Smooth muscle cell of the brain vasculature (primary cell): ENCODE measurements at regions not wholly inside any gene's neighbourhood (a gene's known extent, or its start where the extent isn't known, plus 50 kb on each side); places are given as distances from the start of the nearest gene placed in this dataset.

Source experiments
- DNase-seq: peaks from one replicate; pipeline ENCODE4 v3.0.0-alpha.2; 2012; ENCODE audit warnings: low read depth, low spot score

DNA sequence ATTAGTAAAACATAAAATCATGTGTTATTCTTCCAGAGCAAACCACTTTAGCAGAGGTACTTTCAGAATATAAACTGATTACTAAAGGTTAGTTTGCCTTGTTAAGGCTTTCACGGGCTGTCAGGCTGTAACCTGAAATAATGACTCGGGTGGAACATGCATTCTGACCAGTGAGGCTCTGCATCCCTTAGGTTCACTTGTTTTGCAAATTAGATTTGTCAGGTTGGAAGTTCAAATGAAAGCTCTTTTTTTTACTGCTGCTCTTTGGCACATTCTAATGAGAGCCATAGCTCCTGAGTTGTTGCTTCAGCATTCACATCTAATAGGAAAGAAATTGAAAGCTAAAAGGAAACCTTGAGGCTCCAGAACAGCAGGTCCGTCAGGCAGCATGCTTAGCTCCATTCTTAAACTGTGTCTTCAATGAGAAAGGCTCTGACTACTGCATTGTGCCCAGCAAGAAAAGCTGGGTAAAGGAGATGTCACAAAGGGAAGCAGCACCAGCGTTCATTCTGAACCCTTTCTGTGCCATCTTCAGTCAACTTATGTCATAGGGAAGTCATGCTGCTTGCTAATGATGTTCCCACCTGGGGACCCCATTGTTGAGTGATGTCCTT is 445.5 kb upstream of the FBXO33 start:
- no peak for DNase-seq

DNA sequence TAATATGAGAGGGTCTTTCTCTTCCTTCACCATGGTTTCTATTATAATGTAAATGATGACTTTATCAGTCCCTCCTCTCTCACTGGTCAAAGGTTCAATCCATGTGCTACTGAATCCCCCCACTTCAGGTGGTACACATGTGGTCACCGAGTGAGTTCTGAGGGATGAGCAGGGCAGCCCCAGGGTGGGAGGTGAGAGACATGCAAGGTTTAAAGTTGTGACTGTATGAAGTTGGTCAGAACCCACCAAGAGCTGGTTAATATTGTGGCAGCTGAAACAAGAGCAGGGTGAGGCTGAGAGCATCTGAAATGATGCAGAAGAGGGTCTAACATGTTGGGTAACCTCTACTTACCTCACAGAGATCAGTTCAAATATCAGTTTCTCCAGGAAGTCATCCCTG is 444.7 kb upstream of the FBXO33 start:
- DNase-seq, result no peak

DNA sequence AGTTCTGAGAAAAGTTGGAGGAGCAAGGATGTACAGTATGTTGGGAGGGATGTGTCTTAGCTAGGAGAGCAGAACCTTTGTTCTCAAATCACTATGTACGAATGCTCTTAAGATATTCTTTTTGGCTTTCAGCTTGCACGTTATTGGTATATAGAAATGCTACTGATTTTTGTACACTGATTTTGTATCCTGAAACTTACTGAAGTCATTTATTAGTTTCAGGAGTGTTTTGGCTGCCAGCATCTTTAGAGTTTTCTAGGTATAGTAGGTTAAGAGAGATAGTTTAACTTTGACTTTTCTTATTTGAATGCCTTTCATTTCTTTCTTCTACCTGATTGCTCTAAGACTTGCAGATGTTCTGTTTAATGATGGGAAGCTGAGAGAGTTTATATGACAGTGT is 442.8 kb upstream of the FBXO33 start:
- no peak for DNase-seq

GRCh38 chr14:39873791-39874190 is 441.6 kb upstream of the FBXO33 start:
- DNase-seq, result no peak

- no peak for DNase-seq
Observed at GRCh38 chr14:39868949-39869348, 436.7 kb upstream of the FBXO33 start.

GRCh38 chr14:39868251-39868650 is 436.0 kb upstream of the FBXO33 start:
- DNase-seq, result no peak

- DNase-seq, result no peak
Observed at GRCh38 chr14:39863441-39863840, 431.2 kb upstream of the FBXO33 start.

GRCh38 chr14:39861696-39862095 is 429.5 kb upstream of the FBXO33 start:
- DNase-seq, result no peak

- DNase-seq, result no peak
Observed at GRCh38 chr14:39861229-39861600, 429.0 kb upstream of the FBXO33 start.

GRCh38 chr14:39860596-39861228 is 428.5 kb upstream of the FBXO33 start:
- DNase-seq, result no peak

GRCh38 chr14:39859314-39859713 is 427.1 kb upstream of the FBXO33 start:
- no peak for DNase-seq

DNA sequence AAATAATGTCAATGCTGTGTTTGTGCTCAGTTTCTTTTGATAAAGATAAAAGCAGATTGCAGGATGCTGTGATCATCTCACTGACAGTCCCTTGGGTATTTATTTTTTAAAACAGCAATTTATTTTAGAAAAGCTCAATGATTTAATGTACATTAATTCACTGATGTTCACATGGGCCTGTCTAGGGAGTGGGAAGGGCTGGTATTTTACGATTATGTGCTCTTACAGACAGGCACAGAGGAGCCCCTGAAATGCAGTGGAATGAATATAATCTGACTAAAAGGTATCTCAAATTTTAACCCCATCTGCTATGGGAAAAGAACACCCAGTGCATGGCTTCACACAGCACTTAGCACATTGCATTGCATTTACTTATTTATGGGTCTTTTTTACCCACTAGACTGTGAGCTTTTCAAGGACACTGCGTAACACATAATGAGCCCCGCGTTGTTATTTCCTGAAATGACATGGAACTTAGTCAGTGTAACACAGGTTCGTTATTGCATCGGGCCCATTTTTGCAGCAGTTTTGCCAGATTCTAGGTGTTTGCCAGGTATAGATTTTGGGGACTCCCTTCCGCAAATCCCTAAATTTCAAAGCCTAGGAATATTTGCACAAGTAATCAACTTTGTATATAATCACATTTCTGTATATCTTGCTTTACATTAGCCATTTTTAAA is 425.3 kb upstream of the FBXO33 start:
- no peak for DNase-seq

- no peak for DNase-seq
Observed at GRCh38 chr14:39853441-39853840, 421.2 kb upstream of the FBXO33 start.

DNA sequence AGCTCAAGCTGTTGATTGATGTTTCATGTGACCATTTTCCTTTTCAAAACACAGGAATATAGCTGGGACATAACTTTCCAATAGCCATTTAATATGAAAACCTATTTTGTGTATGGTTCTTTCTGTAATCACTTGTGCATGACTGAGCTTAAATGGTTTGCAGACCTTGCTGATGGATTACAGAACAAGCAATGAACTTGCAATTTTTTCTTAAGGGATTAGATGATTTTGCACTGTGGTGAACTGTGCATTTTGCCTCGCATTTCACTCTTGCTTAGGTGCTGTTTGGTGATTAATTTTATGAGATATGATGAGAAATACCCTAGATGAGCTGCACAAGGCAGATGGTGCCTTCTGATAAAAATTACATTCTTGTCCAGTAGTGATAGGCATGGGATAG is 419.0 kb upstream of the FBXO33 start:
- no peak for DNase-seq

DNA sequence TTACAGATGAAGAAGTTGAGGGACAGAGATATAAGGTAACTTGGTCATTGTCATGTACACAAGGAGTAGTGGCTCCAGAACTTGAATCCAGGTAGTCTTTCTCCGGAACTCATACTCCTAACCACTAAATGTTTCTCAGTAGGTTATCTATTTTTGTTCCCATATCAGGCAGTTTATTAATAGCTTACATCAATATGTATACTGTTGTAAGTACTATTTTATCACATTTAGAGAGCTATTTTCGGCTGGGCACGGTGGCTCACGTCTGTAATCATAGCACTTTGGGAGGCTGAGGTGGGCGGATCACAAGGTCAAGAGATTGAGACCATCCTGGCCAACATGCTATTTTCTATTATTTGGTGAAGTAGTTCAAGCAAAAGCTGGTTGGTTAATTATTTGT is 415.6 kb upstream of the FBXO33 start:
- no peak for DNase-seq

DNA sequence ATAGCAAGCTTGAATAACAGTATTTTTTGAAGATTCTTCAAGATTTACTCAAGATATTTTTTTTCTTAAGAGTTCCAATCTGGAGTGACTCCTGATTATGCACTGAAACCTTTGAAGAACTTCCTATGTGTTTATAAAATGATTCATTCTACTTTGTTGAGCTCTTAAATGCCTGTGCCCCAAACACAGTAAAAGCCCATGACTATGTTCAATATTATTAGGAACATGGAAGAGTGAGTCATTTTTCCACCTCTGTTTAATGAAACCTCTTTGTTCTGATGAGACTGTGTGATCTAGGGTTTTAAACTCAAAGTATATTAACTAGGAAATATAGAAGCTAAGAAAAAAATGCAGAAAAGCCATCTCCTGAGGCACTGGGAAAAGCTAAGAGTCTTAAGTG is 415.0 kb upstream of the FBXO33 start:
- DNase-seq, result no peak

DNA sequence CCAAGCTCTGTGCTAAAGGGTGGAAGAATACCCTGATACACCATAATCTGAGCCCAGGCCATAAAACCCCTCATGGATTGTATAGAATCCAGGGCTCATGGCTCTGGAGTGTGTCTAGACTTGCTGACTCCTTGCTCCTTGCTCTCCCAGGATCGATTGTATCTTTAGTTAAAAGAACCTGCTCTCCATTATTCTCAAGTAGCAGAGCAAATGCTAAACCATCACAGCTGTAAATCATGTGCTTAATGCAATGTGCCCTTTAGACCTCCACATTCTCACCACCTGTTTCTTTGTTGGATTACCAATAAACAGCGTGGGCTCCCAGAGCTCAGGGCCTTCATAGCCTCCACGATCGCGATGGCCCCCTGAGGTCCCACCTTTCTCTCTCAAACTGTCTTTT is 411.6 kb upstream of the FBXO33 start:
- DNase-seq, result no peak

DNA sequence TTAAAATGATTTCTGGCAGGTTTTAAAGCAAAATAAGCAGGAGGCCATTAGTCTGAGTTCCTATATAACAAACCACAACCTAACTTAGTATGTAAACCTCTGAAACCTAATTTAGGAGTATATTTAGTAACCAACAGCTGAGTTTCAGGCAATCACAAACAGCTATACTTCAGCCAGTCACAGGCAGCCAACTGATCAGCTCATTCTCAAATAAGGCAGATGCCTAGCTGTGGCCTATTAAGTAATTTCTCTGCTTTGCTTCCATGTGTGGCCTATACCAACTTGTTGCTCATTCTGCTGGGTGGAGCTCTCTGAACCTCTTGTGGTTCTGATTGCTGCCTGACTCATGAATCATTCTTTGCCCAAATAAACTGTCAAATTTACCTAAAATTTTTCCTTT is 408.9 kb upstream of the FBXO33 start:
- no peak for DNase-seq

DNA sequence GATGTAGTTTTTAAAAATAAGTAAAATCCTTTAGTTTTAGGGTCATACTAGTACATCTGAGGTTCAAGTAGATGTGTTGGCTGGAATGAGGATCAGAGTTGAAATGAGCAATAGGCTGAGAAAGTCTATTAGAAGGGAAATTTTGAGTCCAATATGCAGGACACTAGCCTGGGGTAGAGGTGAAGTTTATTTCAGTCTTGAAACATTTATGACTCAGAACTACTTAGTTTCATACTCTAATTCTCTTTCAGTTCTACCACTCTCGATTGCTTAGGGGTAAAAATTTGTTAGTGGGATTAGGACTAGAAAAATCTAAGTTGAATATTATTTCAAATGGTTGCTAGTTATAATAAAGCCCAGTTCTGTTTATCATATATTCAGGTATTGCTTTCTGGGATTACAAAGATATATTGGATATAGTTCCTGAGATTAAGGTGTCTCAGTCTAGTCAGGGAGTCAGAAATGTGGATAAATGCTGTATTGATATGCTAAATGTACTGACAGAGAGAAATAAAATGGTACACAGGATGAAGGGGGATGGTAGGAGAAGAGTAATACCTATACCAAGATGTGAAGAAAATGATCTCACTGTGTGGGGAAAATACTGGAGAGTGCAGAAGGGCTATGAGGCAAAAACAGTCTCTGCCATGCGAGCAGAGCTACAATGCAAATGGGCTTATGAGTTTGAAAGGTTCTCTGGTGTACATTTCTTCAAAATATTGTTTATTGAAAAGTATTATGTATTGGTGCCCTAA is 395.8 kb upstream of the FBXO33 start:
- no peak for DNase-seq

DNA sequence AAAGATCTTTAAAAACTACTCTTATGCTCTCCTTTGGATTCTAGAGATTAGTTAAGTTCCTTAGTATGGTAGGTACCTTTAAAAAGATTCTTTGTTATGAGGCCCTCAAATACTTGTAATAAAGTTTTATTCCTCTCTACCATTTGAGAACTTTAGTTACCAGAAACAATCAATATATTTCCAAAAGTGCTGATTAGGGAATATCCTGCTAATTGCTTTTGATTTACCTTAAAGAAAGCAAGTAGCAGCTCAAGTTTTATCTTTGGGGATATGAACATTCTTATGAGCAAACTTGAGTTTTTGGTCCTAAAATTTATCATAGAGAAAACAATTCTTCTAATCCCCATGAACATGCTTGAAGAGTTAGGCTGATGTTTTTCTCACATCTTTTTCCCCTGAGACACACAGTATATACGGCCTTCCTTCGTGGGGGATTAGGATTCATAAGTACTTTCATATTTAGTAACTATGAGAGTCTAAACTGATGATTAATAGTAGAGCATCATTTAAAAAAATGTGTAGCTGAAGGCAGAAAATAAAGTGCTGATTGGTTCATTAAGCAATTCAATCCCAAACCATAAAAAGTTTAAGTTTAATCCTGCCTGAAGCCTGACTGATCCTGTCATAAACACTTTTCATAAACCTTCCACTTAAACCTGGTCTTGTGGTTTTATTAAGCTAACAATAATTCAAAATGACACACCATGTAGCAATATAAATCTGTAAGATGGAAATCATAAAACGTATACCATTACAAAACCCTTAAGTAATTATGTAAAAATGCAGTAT is 380.5 kb upstream of the FBXO33 start:
- DNase-seq, result no peak

GRCh38 chr14:39807271-39807670 is 375.0 kb upstream of the FBXO33 start:
- no peak for DNase-seq

DNA sequence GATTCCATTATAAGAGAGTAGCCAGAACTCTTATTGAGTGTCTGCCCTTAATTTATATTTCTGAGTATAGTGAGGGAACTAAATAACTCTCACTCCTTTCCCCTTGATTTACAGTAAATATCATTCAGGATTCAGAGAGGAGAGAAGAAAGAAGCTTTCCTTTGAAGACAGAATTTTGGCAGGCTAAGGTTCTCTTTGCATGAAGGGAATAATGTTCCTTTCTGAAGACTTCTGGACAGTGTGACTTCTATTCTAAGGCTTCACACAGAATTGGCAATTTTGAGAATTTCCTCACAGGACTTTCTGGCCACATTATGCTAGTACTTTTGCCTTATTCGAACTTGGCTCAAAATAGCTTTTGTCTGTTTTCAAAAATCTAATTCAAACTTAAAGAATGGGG is 352.2 kb upstream of the FBXO33 start:
- DNase-seq, result no peak
